Type B pancreatic cell (in vitro differentiated cells): ENCODE measurements at regions not wholly inside any gene's neighbourhood (a gene's known extent, or its start where the extent isn't known, plus 50 kb on each side); places are given as distances from the start of the nearest gene placed in this dataset.
A peak's percentile ranks its signal among the peaks of the same experiment; 100 is the strongest.

Experiments
- DNase-seq: peaks from one replicate; pipeline ENCODE4 v3.0.0; 2021; ENCODE audit warnings: mixed read lengths; ENCODE audit not compliant: unreplicated experiment; ENCODE audit errors: extremely low spot score
- H3K27ac Mint-ChIP-seq: 2 replicates; pipeline ENCODE4 v1.8.0; 2021; ENCODE audit warnings: mild to moderate bottlenecking, mixed read lengths
- H3K27me3 Mint-ChIP-seq: 2 replicates; pipeline ENCODE4 v1.8.0; 2021; ENCODE audit warnings: mixed read lengths
- H3K36me3 Mint-ChIP-seq: 2 replicates; pipeline ENCODE4 v1.8.0; 2021; ENCODE audit warnings: mixed read lengths
- H3K4me1 Mint-ChIP-seq: one replicate; pipeline ENCODE4 v1.8.0; 2021; ENCODE audit warnings: mixed read lengths; ENCODE audit not compliant: unreplicated experiment
- H3K4me3 Mint-ChIP-seq: 2 replicates; pipeline ENCODE4 v1.8.0; 2021; ENCODE audit warnings: mild to moderate bottlenecking, mixed read lengths
- H3K9me3 Mint-ChIP-seq: 2 replicates; pipeline ENCODE4 v1.8.0; 2021; ENCODE audit warnings: mixed read lengths
- CTCF ChIP-seq: fragments of 200-600 bp; sonication (generic); conservative IDR thresholded peaks from 2 replicates; pipeline ENCODE4 v1.5.0; 2021; ENCODE audit warnings: antibody characterized with exemption, mild to moderate bottlenecking

DNA sequence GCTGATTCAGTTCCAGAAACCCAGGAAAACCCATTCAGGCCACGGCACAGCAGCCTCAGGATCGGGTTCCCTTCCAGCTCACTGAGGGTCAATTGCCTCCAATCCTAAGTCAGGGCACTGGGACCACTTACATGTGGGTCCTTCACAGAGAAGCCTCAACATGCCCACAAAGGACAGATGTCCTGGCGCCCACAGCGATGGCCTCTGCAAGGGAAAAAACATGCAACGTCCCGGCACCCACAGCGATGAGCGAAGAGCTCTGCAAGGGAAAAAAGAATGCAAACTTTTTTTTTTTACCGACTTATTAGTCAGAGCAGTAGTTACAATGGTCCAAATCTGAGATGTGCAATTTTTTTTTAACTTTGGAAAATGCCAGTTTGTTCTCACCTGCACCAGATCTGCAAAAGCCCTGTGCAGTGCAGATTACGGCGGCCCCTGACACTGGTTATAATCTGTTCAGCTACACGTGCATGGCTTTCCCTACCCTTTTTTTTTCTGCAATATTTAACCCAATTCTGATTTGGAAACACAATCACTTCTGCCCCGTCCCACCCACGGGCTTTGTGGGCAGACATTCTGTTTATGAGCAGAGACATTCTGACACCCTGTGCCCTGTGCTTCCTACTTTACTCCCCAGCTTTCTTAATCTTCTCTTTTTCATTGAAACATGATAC is 159.3 kb upstream of the SALL3 start:
- Mint-ChIP-seq H3K27ac (no peak overlapping the region), H3K36me3 (no peaks in the 10 kb centered on the region), H3K4me3 (no peak overlapping the region), H3K9me3 (no peaks in the 10 kb centered on the region), H3K4me1 (peaks cover 8% of the 10 kb centered on the region), H3K27me3 (peaks cover 38% of the 10 kb centered on the region)
- TF ChIP-seq CTCF = no peak
- peak; percentile 36 for DNase-seq

DNA sequence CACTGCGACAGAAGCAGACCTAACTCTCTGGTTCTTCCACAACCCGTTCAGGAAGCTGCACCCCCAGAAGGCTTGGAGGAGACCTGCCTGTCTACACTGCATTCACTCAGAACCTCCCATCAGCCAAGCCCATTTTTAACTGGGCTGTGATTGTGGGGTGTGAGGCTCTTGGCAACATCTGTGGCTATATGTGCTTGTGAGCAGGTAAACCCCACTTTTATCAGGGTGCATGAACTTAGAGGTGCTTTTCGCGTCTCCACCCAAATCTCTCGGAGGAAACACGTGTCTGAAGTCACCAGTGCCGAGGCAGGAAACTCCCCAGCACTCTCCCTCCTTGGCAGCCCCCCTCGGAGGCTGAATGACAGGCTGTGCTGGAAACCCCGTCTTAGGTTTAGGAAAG is 158.2 kb upstream of the SALL3 start:
- no peaks in the 10 kb centered on the region for H3K36me3 Mint-ChIP-seq
- no peak for TF ChIP-seq CTCF
- peak; percentile 32 for DNase-seq
- H3K27me3 Mint-ChIP-seq = peaks cover 34% of the 10 kb centered on the region
- peaks cover 8% of the 10 kb centered on the region for H3K4me1 Mint-ChIP-seq
- no peaks in the 10 kb centered on the region for H3K9me3 Mint-ChIP-seq
- no peak overlapping the region for H3K4me3 Mint-ChIP-seq
- no peak overlapping the region for H3K27ac Mint-ChIP-seq

GRCh38 chr18:78822171-78822948 is 157.3 kb upstream of the SALL3 start:
- DNase-seq = peak; percentile 54
- Mint-ChIP-seq H3K27ac (no peak overlapping the region), H3K4me1 (peaks cover 8% of the 10 kb centered on the region), H3K27me3 (peaks cover 37% of the 10 kb centered on the region), H3K4me3 (no peak overlapping the region), H3K9me3 (no peaks in the 10 kb centered on the region), H3K36me3 (no peaks in the 10 kb centered on the region)
- no peak for TF ChIP-seq CTCF

- H3K4me1 Mint-ChIP-seq = peaks cover 8% of the 10 kb centered on the region
- H3K9me3 Mint-ChIP-seq = no peaks in the 10 kb centered on the region
- H3K27me3 Mint-ChIP-seq = peaks cover 37% of the 10 kb centered on the region
- H3K36me3 Mint-ChIP-seq = no peaks in the 10 kb centered on the region
- no peak for TF ChIP-seq CTCF
- DNase-seq = peak; percentile 24
- H3K27ac Mint-ChIP-seq = no peak overlapping the region
- H3K4me3 Mint-ChIP-seq = no peak overlapping the region
Observed at GRCh38 chr18:78822949-78823285, 156.7 kb upstream of the SALL3 start.

- H3K4me1 Mint-ChIP-seq = peaks cover 7% of the 10 kb centered on the region
- no peak overlapping the region for H3K27ac Mint-ChIP-seq
- peaks cover 39% of the 10 kb centered on the region for H3K27me3 Mint-ChIP-seq
- H3K36me3 Mint-ChIP-seq = no peaks in the 10 kb centered on the region
- no peaks in the 10 kb centered on the region for H3K9me3 Mint-ChIP-seq
- TF ChIP-seq CTCF = no peak
- no peak overlapping the region for H3K4me3 Mint-ChIP-seq
- DNase-seq = peak; percentile 22
Observed at GRCh38 chr18:78825168-78825567, 154.4 kb upstream of the SALL3 start.
